ENCODE measurements at regions not wholly inside any gene's neighbourhood (a gene's known extent, or its start where the extent isn't known, plus 50 kb on each side); places are given as distances from the start of the nearest gene placed in this dataset.
"Not testable (repeated sequence)": the region's sequence is repeated elsewhere in the genome, so short reads cannot be mapped to it uniquely, and the experiment has no call there.

- DNase-seq, result no peak
These were observed 136.5 kb upstream of the LARP1 start for GRCh38 chr5:154618696-154619095.

- no peak for DNase-seq
These were observed 136.6 kb upstream of the HAND1 start for GRCh38 chr5:154614595-154614994.

- DNase-seq, result no peak
These were observed 136.1 kb upstream of the HAND1 start for GRCh38 chr5:154614125-154614524.

- DNase-seq, result no peak
These were observed 134.6 kb upstream of the HAND1 start for GRCh38 chr5:154612666-154613065.

GRCh38 chr5:154611341-154611767, 133.3 kb upstream of the HAND1 start:
- no peak for DNase-seq

- DNase-seq, result peak; percentile 78
These were observed 132.5 kb upstream of the HAND1 start for GRCh38 chr5:154610321-154611154.

GRCh38 chr5:154609251-154609650, 131.2 kb upstream of the HAND1 start:
- no peak for DNase-seq

- no peak for DNase-seq
These were observed 130.5 kb upstream of the HAND1 start for GRCh38 chr5:154608531-154609011.

- no peak for DNase-seq
These were observed 129.7 kb upstream of the HAND1 start for GRCh38 chr5:154607746-154608145.

GRCh38 chr5:154606246-154606645, 128.2 kb upstream of the HAND1 start:
- DNase-seq, result no peak

GRCh38 chr5:154603953-154604679, 126.1 kb upstream of the HAND1 start:
- DNase-seq, result peak; percentile 33

- DNase-seq, result no peak
These were observed 125.5 kb upstream of the HAND1 start for GRCh38 chr5:154603485-154603884.

GRCh38 chr5:154603011-154603410, 125.0 kb upstream of the HAND1 start:
- no peak for DNase-seq

GRCh38 chr5:154601014-154601413, 123.0 kb upstream of the HAND1 start:
- DNase-seq, result no peak

- DNase-seq, result no peak
These were observed 120.0 kb upstream of the HAND1 start for GRCh38 chr5:154598021-154598420.

- DNase-seq, result not testable (repeated sequence)
These were observed 118.8 kb upstream of the HAND1 start for GRCh38 chr5:154596844-154597243.

GRCh38 chr5:154595662-154596061, 117.6 kb upstream of the HAND1 start:
- DNase-seq, result no peak

GRCh38 chr5:154593796-154594195, 115.8 kb upstream of the HAND1 start:
- no peak for DNase-seq

GRCh38 chr5:154593071-154593470, 115.0 kb upstream of the HAND1 start:
- no peak for DNase-seq

GRCh38 chr5:154590093-154590724, 112.2 kb upstream of the HAND1 start:
- DNase-seq, result no peak

- no peak for DNase-seq
These were observed 111.5 kb upstream of the HAND1 start for GRCh38 chr5:154589511-154589910.

GRCh38 chr5:154588833-154589425, 110.9 kb upstream of the HAND1 start:
- DNase-seq, result not testable (repeated sequence)
